ENCODE measurements at regions not wholly inside any gene's neighbourhood (a gene's known extent, or its start where the extent isn't known, plus 50 kb on each side); places are given as distances from the start of the nearest gene placed in this dataset.

- Histone ChIP-seq H3K4me1 (ENCODE audit: control insufficient read depth, insufficient read depth, low read length) (no peaks in the 10 kb centered on the region), H3K27ac (ENCODE audit: low read depth, low read length) (no peak overlapping the region), H3K4me3 (ENCODE audit: low read length) (no peak overlapping the region), H3K27me3 (ENCODE audit: control insufficient read depth, insufficient read depth, low read length) (no peaks in the 10 kb centered on the region), H3K36me3 (ENCODE audit: control insufficient read depth, insufficient read depth, low read length) (no peaks in the 10 kb centered on the region), H3K9ac (ENCODE audit: low read length) (no peak overlapping the region)
Measured at GRCh38 chr9:38280251-38280800, 112.2 kb upstream of the ALDH1B1 start.

DNA sequence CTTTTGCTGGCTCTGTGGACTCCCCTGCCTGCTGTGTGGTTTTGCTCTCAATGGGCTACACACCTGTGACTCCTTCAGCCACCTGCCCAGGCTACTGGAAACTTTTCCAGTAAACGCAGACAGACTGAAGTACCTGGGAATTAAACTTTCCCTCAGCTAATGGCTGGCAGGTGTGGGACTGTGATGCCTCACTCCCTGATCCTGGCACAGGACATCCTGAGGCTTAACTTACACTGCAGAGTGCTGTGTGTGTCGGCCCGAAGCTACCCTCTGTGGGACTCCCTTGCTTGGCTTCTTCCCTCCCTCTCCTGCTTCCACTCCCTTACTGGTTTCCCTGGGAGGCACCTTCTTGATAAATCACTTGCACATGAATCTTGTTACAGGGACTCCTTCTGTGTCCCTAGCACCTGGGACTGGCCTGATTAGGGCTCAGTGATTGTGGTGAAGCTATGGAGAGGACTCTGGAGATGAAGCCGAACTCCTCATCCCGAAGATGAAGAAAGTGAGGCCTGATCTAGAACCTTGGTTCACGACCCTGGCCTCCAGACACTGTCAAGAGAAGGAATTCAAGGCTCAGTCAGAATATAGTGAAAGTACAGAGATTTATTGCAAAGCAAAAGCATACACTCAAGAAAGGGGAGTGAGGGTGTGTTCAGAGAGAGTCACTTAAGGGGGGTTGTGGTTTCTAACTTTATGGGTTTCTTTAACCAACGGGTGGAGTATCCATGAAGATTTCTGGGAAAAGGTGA, 113.4 kb upstream of the ALDH1B1 start:
- Histone ChIP-seq H3K27ac (ENCODE audit: low read depth, low read length) (no peak overlapping the region), H3K36me3 (ENCODE audit: control insufficient read depth, insufficient read depth, low read length) (no peaks in the 10 kb centered on the region), H3K4me3 (ENCODE audit: low read length) (no peak overlapping the region), H3K9ac (ENCODE audit: low read length) (no peak overlapping the region), H3K27me3 (ENCODE audit: control insufficient read depth, insufficient read depth, low read length) (no peaks in the 10 kb centered on the region), H3K4me1 (ENCODE audit: control insufficient read depth, insufficient read depth, low read length) (no peaks in the 10 kb centered on the region)

DNA sequence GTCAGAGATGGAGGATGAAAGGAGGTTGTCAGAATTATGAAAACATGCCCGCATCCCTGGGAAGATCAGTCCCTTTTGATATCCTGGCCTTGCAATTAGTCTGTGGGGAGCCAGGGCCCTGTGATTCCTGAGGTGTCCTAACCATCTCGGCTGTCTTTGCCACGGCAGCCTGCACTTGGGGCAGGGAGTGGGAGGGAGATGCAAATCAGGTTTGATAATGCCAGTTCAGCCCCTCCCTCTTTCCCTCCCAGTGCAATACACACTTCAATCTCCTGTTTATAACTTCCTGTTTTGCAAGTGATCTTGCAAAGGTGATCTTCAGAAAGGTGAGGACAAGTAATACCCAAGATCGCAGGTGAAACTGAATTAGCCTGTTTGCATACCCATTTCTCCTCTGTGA, 114.0 kb upstream of the ALDH1B1 start:
- H3K9ac ChIP-seq (ENCODE audit: low read length): no peak overlapping the region
- H3K4me3 ChIP-seq (ENCODE audit: low read length): no peak overlapping the region
- no peaks in the 10 kb centered on the region for H3K4me1 ChIP-seq (ENCODE audit: control insufficient read depth, insufficient read depth, low read length)
- no peaks in the 10 kb centered on the region for H3K27me3 ChIP-seq (ENCODE audit: control insufficient read depth, insufficient read depth, low read length)
- no peaks in the 10 kb centered on the region for H3K36me3 ChIP-seq (ENCODE audit: control insufficient read depth, insufficient read depth, low read length)
- H3K27ac ChIP-seq (ENCODE audit: low read depth, low read length): no peak overlapping the region

DNA sequence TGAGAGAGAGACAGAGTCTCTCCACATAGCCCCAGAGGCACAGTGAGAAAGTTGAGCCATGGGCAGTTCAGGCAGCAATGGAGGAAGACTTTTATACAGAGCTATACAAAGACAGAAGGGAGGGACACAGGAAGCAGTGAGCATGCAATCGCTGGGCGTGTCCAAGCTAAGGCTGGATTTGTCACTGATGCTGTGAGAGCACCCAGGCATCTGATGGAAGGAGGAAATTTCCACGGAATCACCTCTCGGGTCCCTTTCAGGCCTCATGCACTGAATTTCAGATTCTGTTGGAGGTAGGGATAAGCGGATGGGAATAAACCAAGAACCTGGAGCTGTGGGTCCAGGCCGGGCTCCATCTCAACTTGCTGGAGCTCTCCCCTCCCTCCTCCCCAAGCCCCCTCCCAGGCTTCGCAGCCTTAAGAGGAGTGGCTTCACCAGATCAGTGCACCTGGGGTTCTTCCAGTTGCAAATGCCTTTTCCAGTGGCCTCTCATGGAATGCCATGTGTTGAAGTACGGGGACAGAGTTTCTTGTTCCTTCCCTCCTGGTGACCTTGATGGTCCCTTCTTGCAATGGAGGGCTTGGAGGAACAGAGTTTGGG, 114.8 kb upstream of the ALDH1B1 start:
- no peak overlapping the region for H3K27ac ChIP-seq (ENCODE audit: low read depth, low read length)
- H3K4me1 ChIP-seq (ENCODE audit: control insufficient read depth, insufficient read depth, low read length): no peaks in the 10 kb centered on the region
- no peaks in the 10 kb centered on the region for H3K36me3 ChIP-seq (ENCODE audit: control insufficient read depth, insufficient read depth, low read length)
- no peak overlapping the region for H3K9ac ChIP-seq (ENCODE audit: low read length)
- no peaks in the 10 kb centered on the region for H3K27me3 ChIP-seq (ENCODE audit: control insufficient read depth, insufficient read depth, low read length)
- H3K4me3 ChIP-seq (ENCODE audit: low read length): no peak overlapping the region

GRCh38 chr9:38276771-38277439, 115.6 kb upstream of the ALDH1B1 start:
- H3K27ac ChIP-seq (ENCODE audit: low read depth, low read length): no peak overlapping the region
- no peaks in the 10 kb centered on the region for H3K27me3 ChIP-seq (ENCODE audit: control insufficient read depth, insufficient read depth, low read length)
- no peaks in the 10 kb centered on the region for H3K4me1 ChIP-seq (ENCODE audit: control insufficient read depth, insufficient read depth, low read length)
- H3K4me3 ChIP-seq (ENCODE audit: low read length): no peak overlapping the region
- H3K9ac ChIP-seq (ENCODE audit: low read length): no peak overlapping the region
- no peaks in the 10 kb centered on the region for H3K36me3 ChIP-seq (ENCODE audit: control insufficient read depth, insufficient read depth, low read length)

- Histone ChIP-seq H3K27ac (ENCODE audit: low read depth, low read length) (no peak overlapping the region), H3K27me3 (ENCODE audit: control insufficient read depth, insufficient read depth, low read length) (no peaks in the 10 kb centered on the region), H3K9ac (ENCODE audit: low read length) (no peak overlapping the region), H3K36me3 (ENCODE audit: control insufficient read depth, insufficient read depth, low read length) (no peaks in the 10 kb centered on the region), H3K4me3 (ENCODE audit: low read length) (no peak overlapping the region), H3K4me1 (ENCODE audit: control insufficient read depth, insufficient read depth, low read length) (no peaks in the 10 kb centered on the region)
Measured at GRCh38 chr9:38274800-38275199, 117.7 kb upstream of the ALDH1B1 start.

GRCh38 chr9:38272710-38273109, 119.8 kb upstream of the ALDH1B1 start:
- Histone ChIP-seq H3K4me3 (ENCODE audit: low read length) (no peak overlapping the region), H3K27me3 (ENCODE audit: control insufficient read depth, insufficient read depth, low read length) (no peaks in the 10 kb centered on the region), H3K36me3 (ENCODE audit: control insufficient read depth, insufficient read depth, low read length) (no peaks in the 10 kb centered on the region), H3K27ac (ENCODE audit: low read depth, low read length) (no peak overlapping the region), H3K4me1 (ENCODE audit: control insufficient read depth, insufficient read depth, low read length) (no peaks in the 10 kb centered on the region), H3K9ac (ENCODE audit: low read length) (no peak overlapping the region)

DNA sequence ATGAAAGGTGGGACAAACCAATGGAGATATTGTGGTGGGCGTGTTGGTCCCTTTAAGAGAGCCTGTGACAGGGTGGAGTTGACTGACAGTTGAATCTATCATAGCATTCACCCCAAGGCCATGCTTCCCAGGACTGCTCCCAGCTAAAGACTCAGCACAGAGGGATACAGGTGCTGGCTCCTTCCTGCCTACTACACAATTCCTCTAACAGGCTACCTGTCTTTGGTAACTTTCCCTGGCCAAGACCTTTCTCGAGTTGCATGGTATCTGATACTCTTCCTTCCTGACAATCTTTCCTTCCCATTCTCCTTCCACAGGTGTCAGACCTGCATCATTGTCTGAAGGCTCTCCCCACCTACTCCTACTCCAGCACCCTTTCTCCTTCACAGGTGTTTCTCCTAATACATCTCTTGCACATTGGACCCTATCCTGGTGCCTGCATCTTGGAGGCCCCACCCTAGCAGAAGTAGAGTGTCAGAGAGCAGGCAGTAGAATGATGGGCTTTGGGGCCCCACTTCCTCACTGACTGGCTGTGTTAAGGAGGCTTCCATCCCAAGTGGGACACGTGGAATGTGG, 120.7 kb upstream of the ALDH1B1 start:
- no peaks in the 10 kb centered on the region for H3K36me3 ChIP-seq (ENCODE audit: control insufficient read depth, insufficient read depth, low read length)
- H3K27ac ChIP-seq (ENCODE audit: low read depth, low read length): no peak overlapping the region
- H3K4me3 ChIP-seq (ENCODE audit: low read length): no peak overlapping the region
- no peaks in the 10 kb centered on the region for H3K27me3 ChIP-seq (ENCODE audit: control insufficient read depth, insufficient read depth, low read length)
- H3K4me1 ChIP-seq (ENCODE audit: control insufficient read depth, insufficient read depth, low read length): no peaks in the 10 kb centered on the region
- no peak overlapping the region for H3K9ac ChIP-seq (ENCODE audit: low read length)

DNA sequence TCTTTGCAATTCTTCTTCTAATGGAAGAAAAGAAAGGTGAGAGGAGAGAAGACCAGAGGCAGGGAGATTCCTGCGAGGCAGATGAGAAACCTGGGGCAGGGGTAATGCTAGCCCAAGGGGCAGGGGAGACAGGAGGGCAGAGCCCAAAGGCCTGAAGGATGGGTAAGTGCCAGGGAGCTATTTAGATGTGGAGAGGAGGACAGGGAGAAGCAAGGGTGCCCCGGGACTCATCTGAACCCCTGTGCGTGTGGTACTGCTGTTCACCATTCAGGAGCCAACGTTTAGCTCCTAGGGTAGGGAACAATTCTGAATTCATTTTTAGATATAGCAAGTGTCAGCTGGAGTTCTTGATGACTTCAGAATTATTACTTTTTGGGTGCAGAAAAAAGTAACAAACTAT, 122.7 kb upstream of the ALDH1B1 start:
- no peak overlapping the region for H3K4me3 ChIP-seq (ENCODE audit: low read length)
- no peak overlapping the region for H3K27ac ChIP-seq (ENCODE audit: low read depth, low read length)
- H3K9ac ChIP-seq (ENCODE audit: low read length): no peak overlapping the region
- no peaks in the 10 kb centered on the region for H3K4me1 ChIP-seq (ENCODE audit: control insufficient read depth, insufficient read depth, low read length)
- no peaks in the 10 kb centered on the region for H3K36me3 ChIP-seq (ENCODE audit: control insufficient read depth, insufficient read depth, low read length)
- H3K27me3 ChIP-seq (ENCODE audit: control insufficient read depth, insufficient read depth, low read length): no peaks in the 10 kb centered on the region

GRCh38 chr9:38263532-38263931, 129.0 kb upstream of the ALDH1B1 start:
- H3K4me1 ChIP-seq (ENCODE audit: control insufficient read depth, insufficient read depth, low read length): no peaks in the 10 kb centered on the region
- no peak overlapping the region for H3K27ac ChIP-seq (ENCODE audit: low read depth, low read length)
- H3K9ac ChIP-seq (ENCODE audit: low read length): no peak overlapping the region
- no peak overlapping the region for H3K4me3 ChIP-seq (ENCODE audit: low read length)
- H3K36me3 ChIP-seq (ENCODE audit: control insufficient read depth, insufficient read depth, low read length): no peaks in the 10 kb centered on the region
- H3K27me3 ChIP-seq (ENCODE audit: control insufficient read depth, insufficient read depth, low read length): no peaks in the 10 kb centered on the region

DNA sequence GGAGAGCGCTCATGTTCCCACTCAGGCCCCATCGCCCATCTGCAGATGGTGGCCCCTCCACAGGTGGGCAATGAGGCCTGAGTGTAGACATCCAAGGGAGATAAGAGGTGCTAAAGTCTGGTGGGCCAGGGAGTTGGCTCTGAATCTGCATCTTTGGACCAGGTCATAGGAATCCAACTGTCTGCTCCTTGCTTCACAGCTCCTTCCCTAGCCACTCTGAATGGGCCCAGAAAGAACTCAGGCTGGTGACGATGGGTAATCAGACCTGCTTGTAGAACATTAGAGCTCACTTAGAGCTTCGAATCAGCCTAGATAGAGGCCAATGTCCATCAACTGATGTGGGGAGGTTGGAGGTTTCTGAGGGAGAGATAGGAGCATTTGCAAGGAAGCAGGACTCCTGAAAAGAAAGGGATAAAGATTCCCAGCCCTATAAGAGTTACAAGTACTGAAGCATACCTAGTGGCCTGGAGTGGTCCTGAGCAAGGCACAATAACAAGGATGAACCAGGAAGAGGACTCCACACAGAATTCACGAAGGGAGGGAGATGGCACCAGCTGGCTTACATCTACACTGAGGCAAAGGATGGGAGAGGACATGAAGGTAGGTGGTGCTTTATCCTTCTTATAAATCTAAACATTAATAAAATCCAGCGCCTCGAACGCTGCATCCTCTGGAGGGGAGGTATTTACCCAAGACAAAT, 132.8 kb upstream of the ALDH1B1 start:
- H3K27me3 ChIP-seq (ENCODE audit: control insufficient read depth, insufficient read depth, low read length): no peaks in the 10 kb centered on the region
- no peak overlapping the region for H3K9ac ChIP-seq (ENCODE audit: low read length)
- H3K4me1 ChIP-seq (ENCODE audit: control insufficient read depth, insufficient read depth, low read length): no peaks in the 10 kb centered on the region

GRCh38 chr9:38259056-38259455, 133.4 kb upstream of the ALDH1B1 start:
- Histone ChIP-seq H3K4me1 (ENCODE audit: control insufficient read depth, insufficient read depth, low read length) (no peaks in the 10 kb centered on the region), H3K4me3 (ENCODE audit: low read length) (no peak overlapping the region), H3K27ac (ENCODE audit: low read depth, low read length) (no peak overlapping the region), H3K36me3 (ENCODE audit: control insufficient read depth, insufficient read depth, low read length) (no peaks in the 10 kb centered on the region), H3K27me3 (ENCODE audit: control insufficient read depth, insufficient read depth, low read length) (no peaks in the 10 kb centered on the region), H3K9ac (ENCODE audit: low read length) (no peak overlapping the region)

More for the DNA sequence above, 132.8 kb upstream of the ALDH1B1 start:
- Histone ChIP-seq H3K27ac (ENCODE audit: low read depth, low read length) (no peak overlapping the region), H3K4me3 (ENCODE audit: low read length) (no peak overlapping the region), H3K36me3 (ENCODE audit: control insufficient read depth, insufficient read depth, low read length) (no peaks in the 10 kb centered on the region)
